Left lobe of liver (tissue), 2 donors: ENCODE measurements at regions not wholly inside any gene's neighbourhood (a gene's known extent, or its start where the extent isn't known, plus 50 kb on each side); places are given as distances from the start of the nearest gene placed in this dataset.
A peak's percentile ranks its signal among the peaks of the same experiment; 100 is the strongest.

Source experiments
- ATAC-seq: fragments of 200-7000 bp; cut with Tn5 transposase; one replicate; pipeline ENCODE4 v1.9.1; 2020; ENCODE audit warnings: mild to moderate bottlenecking, moderate library complexity
- DNase-seq: peaks from one replicate; pipeline ENCODE4 v3.0.0-alpha.2; 2020; ENCODE audit warnings: low spot score
- donor health status: DM: no; HTN: no; CAD: no; lungs with moderate emphysema.
- donor health status: DM: no; HTN: yes; CAD: no.

DNA sequence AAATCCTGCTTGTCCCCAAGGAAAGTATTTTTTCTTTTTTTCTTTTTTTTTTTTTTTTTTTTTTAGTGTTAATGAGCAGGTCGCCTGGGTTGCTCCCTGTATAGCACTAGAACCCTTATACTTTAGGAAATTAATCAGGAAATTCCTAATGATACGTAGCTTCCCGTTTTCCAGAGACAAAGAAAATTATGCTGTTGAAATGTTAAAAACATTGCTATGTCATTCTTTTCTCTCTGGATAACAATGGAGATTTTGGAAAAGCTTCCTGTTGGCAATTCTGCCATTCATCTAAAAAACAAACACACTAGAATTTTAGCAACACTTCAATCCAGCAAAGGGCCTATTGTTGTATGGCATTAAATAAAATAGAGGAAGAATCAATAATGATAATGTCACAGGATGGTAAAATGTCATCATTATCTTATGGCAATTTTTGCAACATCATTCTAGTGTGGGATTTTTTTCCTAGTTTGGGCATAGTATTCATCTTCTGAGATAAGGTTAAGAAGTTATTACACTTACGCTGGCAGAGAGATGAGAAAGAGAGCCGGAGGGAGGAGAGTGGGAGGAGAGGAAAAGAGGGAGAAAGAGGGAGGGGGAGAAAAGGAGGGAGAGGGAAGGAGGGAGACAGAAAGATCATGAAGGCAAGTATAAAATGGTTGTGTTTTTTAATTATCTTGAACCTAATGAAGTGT, 315.8 kb upstream of the PDE4D start:
- no peak for ATAC-seq
- no peak for DNase-seq

DNA sequence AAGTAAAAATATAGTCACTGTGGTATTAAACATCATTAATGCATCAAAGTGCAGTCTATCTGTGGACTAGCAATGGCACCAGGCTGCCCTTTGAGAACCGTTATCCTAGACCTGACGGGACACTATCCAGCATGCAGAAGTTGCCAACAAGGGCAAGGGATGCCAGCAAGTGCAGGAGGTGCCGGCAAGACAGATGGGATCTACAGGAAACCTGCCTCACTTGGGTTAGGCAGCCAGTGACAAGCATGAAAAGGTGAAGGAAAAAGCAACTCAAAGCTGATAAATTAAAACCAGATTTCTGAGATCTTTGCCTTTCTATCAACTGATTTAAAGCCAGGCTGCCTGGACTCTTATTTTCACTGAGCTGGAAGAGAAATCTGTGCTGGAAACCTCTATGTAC, 315.2 kb upstream of the PDE4D start:
- ATAC-seq (no peak), DNase-seq (no peak)

DNA sequence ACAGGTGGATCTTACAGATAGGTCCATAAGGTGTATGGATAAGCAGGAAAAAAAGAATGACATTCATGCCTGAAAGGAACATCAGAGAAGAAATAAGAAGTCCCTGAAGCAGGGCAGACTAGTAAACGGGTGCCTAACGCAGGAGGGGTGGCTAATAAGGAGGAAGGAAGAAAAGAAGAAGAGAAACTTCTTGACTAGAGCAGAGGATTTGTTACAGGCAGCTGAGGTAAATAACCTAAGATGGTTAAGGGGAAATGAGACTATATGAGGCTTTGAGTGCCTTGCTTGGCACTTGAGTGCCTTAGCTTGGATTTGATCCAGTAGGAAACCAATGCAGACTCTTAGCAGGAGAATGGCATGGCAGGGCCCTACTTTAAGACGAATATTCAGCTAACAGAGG, 313.5 kb upstream of the PDE4D start:
- DNase-seq (no peak), ATAC-seq (no peak)

DNA sequence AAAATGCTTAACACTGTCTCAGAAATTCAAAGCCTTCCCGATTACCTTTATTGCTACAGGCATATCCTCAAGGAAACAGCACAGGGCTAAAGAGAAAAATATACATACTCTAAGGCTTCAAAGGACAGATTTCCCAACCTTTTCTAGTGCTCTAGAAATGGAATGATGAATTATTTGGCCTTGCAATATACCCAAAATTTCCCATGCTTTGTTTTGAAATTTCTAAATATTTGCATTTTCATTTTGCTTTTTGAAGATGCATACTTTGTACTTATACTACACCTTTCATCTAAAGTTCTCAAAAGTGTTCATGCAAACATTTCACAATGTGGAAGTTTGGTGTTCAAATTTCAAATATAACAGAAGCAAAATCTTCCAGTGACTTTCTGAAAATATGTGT, 312.7 kb upstream of the PDE4D start:
- no peak for DNase-seq
- no peak for ATAC-seq

DNA sequence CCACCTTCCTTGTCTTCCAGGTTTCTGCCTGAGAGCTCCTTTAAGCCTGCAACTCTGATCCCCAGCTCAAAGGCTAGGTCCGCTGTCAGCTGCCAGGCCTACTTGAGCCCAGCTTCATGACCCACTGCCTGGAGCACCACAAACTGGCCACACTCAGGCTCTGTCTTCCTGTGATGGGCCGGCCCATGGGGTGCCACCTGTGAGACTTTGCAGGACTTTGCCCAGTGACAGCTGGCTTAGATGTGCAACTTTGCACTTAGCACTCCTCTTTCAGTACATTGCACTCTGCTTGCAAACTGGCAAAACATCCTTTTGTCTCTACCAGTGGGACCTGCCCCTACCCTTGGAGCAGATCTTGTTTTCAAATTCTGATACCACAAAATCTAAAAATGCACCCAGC, 311.5 kb upstream of the PDE4D start:
- ATAC-seq (no peak), DNase-seq (no peak)

DNA sequence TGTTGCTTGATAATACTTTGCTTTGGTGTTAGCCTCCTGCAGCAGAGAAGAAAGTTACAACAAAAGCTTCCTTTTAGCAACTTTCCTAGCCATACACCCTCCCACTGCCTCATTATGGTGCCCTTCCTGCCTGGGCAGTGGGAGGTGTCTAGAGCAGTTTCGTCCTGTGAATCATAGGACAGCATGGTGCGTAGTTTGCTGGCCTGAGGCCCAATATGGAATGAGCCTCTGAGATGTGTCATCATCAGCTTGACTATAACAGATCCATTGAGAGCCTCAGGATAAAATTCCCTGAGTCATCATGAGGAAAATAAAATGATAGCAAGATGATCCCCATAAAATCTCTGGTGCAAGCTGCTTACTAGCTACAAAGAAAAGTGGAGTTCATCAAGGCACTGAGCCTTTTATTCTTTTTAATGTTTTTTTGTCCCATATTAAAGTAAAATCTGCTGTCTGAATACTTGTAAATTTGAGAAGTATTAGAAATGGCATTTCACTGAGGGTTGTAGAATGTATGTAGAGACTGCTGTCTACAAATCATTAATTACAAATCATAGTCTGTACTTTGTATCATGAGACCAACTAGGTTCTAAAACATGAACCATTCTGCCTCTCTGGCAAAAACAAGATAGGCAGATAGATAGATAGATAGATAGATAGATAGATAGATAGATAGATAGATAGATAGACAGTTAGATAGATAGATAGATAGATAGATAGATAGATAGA, 303.0 kb upstream of the PDE4D start:
- DNase-seq (no peak), ATAC-seq (no peak)

DNA sequence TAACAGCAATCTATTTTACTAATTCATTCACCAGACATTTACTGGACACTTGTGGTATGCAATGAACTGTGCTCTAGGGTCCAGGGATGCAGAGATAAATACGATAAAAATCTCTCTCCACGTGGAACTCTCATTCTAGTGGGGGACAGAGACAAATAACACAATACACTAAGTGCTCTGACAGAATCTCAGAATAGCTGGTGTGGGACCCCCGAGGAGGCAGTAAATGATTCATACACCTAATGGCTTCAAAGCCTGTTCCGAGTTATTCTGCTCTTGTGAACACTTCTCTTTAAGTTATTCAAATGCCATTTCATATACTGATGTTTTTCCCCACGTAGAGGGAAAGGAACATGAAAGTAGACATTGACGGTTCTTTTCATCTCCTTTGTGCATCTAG, 302.0 kb upstream of the PDE4D start:
- ATAC-seq (no peak), DNase-seq (no peak)

DNA sequence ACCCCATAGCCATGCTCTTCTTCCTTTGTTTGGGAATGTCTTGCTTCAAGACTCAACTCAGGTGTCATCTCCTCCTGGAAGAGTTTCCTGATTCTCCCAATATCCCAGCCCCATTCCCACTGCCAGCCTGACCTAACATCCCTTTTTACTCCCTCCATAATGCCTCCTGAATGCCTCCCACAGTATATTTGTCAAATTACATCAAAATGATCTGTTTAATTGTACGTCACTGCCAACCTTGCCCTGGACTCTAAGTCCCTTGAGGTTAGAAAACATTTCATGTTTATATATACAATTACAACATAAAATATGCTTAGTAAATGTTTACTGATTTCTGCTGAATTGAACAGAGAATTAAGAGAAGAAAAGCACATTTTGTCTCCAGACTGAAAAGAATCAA, 301.6 kb upstream of the PDE4D start:
- DNase-seq (no peak), ATAC-seq (no peak)

DNA sequence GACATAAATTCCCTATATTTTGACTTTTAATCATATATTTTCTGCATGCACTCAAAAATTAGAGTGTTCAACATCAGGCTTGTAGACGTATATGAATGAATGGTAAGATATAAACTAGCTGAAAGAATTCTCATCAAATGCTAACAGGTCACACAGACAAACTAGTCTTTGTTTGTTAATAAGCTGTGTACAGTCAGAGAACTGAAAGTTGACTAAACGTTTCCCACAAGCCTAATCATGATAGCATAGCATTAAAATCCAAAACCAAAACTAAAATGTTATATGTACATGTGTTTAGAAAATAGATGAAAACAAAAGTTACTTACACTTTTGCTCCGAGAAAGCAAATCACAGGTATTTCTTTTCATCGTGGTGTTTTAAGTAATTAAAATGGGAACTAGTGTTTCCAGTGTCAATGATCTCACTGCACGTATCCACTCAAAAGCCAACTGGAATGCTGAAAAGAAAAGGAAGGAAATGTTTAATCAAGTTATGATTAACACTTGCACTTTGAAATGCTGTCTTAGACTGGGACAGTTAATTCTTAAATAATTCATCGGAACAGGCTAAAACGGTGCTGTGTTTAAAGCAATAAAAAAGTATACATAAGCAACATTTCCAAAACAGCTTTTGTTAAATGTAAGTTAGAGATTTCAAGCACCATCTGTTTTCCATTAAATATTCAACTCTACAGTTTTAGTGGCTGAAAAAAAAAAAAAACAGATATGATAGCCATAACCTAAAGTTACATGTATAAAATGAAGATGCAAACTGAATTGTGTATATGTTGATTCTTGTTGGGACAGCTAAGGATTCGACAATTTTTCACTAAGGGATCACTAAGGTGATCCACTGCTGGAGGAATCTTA, 291.9 kb upstream of the PDE4D start:
- no peak for ATAC-seq

DNA sequence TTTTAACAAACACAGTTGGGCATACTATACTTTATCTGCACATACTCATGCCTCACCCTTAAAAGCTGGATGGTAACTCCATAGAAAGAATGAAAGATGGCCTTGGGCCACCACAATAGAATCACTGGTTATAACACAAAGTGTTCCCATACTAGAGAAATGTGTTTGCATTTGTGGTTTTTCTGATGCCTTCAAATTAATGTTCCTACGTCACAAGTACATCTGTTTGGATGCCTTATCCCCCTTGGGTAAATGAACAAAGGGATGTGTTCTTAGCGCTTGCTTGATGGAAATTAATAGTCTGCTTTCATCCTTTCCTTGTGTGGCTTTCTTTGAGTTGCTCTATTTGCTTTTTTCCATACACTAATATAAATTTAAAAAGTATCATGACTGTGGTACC, 291.1 kb upstream of the PDE4D start:
- no peak for ATAC-seq

More for the DNA sequence above, 291.9 kb upstream of the PDE4D start:
- DNase-seq: no peak

DNA sequence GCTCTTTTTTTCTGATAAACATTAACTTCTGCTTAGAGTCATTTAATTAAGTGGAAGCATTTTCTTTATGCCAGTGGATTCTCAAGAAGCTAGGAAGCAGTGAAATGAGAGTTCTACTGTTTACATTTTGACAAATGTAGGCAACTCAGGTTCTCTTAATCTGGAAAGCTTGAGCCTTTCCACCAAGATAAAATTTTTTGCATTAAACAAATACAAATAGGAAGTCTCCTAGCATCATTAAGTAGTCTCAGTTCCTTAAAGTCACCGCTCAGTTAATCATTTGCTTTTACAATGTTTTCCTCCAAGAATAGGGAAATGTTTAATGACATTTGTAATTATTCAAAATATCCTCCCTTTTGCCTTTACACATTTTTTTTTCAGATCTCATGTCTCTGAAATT, 290.4 kb upstream of the PDE4D start:
- DNase-seq (no peak), ATAC-seq (no peak)

More for the DNA sequence above, 291.1 kb upstream of the PDE4D start:
- no peak for DNase-seq

DNA sequence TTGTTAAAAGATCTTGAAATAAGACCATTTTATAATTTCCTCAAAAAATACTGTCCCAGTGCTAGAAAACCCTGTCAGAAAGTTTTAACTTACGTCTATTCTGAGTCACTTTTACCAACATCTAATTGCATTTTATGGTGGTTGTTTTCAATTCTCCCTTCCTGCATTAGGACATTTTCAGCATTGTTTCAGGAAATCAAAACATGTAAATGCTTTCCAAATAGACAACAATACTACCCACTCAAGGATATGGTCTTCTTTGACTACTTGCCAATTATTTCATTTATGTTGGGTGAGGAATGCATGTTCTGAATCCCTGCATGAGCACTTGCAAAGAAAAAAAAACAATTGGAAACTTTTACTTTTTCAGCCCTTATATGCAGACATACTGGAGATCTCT, 284.6 kb upstream of the PDE4D start:
- no peak for DNase-seq
- no peak for ATAC-seq

DNA sequence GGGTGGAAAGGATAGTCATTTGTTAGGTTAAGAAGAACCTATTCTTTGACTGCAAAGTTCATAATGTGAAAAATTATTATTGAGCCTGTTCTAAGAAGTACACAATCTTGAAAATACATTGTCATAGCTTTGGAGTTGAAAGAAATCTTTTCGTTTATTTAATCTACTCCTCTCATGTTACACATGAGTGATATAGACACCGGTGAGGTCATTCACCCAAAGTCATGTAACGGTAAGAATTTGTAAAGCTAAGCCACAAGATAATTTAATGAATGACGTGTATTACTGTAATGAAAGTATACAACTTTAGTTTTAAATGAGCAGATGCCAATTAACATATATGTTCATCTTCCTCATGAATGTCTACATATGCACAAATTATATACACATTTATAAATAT, 284.1 kb upstream of the PDE4D start:
- no peak for DNase-seq
- ATAC-seq: no peak

DNA sequence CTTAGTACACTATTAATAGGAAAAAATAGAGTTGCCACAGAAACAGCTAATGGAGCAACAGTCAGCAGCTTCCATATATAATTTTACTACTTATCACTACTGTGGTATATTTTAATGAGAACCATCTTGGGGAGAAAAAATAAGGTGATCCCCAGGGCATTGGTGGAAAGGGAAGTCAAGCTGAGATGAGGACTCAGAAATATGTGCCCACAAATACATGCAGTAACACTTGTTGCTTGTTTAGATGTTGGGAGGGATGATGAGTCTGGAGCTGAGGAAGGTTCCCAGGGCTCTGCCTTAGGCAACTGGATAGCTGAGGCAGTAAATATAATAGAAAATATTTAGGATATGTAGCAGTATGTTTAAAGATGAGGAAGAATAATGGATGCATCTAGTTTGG, 280.1 kb upstream of the PDE4D start:
- ATAC-seq: no peak
- DNase-seq: no peak

DNA sequence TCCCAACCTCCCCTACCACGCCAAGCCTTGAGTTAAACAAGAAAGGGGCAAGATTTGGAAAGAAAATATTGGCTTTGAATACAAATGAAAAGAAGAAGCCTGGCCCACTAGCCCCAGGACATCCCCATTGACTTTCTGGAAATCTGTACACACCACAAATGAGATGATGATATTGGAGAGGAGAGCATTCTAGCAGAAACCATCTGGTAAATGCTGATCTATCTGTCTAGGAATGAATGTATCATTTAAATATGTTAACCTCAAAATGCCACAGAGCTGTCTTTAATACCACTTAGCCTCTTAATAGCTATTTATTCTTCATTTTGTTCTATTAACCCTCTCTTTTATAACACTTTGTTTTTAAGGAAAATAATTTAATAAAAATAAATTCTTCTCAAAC, 270.2 kb upstream of the PDE4D start:
- DNase-seq (no peak), ATAC-seq (no peak)

DNA sequence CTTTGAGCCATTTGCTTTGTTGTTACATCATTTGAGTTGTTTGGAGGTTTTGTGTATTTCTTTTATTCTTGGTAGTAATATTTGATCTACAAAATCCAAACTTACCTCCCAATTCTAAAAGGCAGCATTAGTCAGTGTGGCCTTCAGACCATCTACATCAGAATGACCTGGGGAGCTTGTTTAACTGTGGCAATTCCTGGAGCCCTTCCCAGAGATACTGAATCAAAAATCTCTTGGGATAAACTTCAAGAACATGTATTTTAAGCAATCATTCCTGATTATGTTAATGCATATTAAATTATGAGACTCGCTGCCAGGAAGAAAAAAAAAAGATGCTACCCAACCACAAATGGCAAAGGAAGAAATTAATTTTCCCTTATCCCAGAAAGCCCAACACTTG, 268.9 kb upstream of the PDE4D start:
- DNase-seq: no peak
- ATAC-seq: no peak

DNA sequence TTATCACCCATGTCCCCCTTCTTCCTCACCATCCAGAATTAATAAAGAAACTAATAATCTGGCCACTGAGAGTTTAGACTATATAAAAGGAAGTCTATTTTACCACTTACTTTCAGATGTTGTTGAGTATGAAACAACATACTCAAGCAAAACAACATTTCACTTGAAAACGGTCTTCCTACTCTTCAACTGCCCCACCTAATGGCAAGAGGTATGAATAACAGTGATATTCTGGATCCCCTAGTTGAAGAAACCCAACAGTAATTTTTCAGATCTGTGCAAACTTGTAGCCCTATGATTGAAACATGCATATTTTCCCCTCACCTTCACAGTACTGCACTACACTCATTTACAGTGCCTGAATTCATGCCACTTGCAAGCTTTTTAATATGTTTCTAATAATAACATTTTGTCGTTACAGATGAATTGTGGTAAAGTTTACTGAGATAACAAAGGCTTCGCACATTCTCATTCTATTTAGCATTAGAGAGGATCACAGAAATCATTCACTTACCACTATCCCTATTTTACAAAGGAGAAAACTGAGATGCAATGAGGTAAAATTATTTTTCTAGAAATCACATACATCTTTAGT, 267.9 kb upstream of the PDE4D start:
- DNase-seq (no peak), ATAC-seq (peak; percentile 59)

DNA sequence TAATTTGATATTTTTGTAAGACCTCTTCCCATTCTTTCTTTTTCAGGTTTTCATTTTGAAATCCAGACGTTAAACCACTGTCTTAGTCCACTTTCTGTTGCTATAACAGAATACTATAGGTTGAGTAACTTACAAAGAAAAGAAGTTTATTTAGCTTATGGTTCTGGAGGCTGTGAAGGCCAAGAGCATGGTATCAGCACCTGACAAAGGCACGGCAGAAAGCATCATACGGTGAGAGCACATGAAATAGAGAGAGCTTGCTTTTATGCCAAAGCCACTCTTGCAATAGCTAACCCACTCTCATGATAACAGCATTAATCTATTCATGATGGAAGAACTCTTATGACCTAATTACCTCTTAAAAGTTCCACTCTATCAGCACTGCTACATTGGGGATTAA, 255.6 kb upstream of the PDE4D start:
- DNase-seq (no peak), ATAC-seq (no peak)

DNA sequence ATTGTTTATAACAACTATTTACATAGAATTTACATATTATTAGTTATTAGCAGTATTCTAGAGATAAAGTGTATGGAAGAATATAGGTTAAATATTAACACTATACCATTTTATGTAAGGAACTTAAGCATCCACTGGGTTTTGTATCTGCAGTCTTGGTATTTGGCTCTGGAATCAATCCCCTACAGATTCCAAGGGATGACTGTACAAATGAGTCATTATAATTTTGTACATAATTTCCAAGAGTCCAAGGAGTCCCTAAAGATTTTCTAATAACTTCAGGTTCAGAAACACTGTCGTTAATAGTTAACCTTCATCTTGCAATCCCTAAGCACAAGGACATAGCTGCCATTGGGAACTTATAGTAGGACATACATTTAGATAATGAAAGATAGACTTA, 254.8 kb upstream of the PDE4D start:
- ATAC-seq (no peak), DNase-seq (no peak)

DNA sequence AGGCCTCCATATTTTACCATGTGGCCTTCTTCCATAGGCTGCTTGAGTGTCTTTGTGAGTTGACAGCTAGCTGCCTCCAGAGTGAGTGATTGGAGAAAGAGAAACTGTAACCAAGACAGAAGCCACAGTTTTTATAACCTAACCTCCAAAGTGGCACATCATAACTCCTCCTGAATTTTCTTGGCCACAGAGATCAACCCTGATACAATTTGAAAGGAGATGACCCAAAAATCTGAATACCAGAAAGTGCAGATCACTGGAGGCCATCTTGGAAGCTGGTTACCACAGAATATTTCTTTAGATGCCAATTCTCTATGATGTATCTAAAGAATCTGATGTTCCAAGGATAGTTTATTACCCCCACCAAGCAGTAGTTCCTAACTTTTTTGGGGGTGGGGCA, 254.3 kb upstream of the PDE4D start:
- DNase-seq (no peak), ATAC-seq (no peak)

DNA sequence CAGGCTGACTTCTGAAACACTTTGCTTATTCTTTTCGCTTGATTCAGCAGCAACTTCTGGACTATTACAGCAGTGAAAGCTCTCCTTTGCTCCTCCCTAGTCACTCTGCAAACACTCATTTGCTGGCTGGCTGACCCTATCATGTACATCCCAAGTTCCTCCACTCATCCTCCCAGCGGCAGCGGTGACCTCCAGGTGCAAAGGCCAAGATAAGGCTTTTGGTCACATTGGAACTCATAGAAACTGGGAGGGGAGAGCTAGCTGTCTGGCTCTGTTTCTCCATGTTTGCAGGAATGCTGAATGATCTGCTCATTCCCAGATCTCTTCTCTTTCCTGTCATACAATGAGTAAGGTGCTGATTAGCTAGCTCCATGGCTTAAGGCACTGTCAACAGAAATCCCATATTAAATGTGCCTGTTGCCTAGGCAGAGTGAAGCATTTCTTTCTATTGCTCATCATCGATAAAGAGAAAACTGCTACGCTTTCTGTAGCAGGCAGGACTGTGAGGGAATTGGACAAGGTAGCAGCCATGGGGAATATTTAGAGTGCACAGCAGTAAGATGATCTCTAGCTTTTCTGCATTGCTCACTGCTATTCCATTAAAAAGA, 250.5 kb upstream of the PDE4D start:
- ATAC-seq (no peak), DNase-seq (no peak)
